ENCODE measurements at regions not wholly inside any gene's neighbourhood (a gene's known extent, or its start where the extent isn't known, plus 50 kb on each side); places are given as distances from the start of the nearest gene placed in this dataset.

GRCh38 chr5:2546938-2547337 lies 204.5 kb downstream of the IRX2 start:
- no peaks in the 10 kb centered on the region for H3K79me2 ChIP-seq (replicated peaks; ENCODE audit: insufficient read depth)
- H3K27ac ChIP-seq (ENCODE audit: low read depth): no peak overlapping the region
- H3K4me3 ChIP-seq: no peak overlapping the region
- Mint-ChIP-seq H3K27ac (no peak overlapping the region), H3K4me1 (no peaks in the 10 kb centered on the region), H3K9me3 (peaks cover 4% of the 10 kb centered on the region; the same call in 2 of the 3 replicates), H3K27me3 (ENCODE audit: insufficient read depth, low read depth, poor library complexity) (peaks cover 7% of the 10 kb centered on the region), H3K4me3 (no peak overlapping the region), H3K36me3 (ENCODE audit: low read depth) (no peaks in the 10 kb centered on the region)
- H4K20me1 ChIP-seq (replicated peaks; ENCODE audit: insufficient read depth): no peaks in the 10 kb centered on the region
- H3K36me3 ChIP-seq (ENCODE audit: insufficient read depth): no peaks in the 10 kb centered on the region
- no peaks in the 10 kb centered on the region for H3K27me3 ChIP-seq (ENCODE audit: insufficient read depth)
- ATAC-seq (no peak), DNase-seq (ENCODE audit: low spot score) (no peak)
- H3K4me2 ChIP-seq: no peak overlapping the region
- no peaks in the 10 kb centered on the region for H3K4me1 ChIP-seq (ENCODE audit: insufficient read depth)
- no peak overlapping the region for H2AFZ ChIP-seq
- TF ChIP-seq ZNF114 (CRISPR knock-in tag; IDR thresholded peaks at IDR 0.05) (no peak), JUNB (IDR thresholded peaks at IDR 0.05; ENCODE audit: unreplicated experiment) (no peak), EZH2 (IDR thresholded peaks at IDR 0.05; ENCODE audit: low read depth, unreplicated experiment) (no peak), CREB1 (CRISPR knock-in tag; IDR thresholded peaks at IDR 0.05; ENCODE audit: low read depth) (no peak), NANOG (IDR thresholded peaks at IDR 0.05; ENCODE audit: borderline replicate concordance) (no peak), ZNF331 (CRISPR knock-in tag; IDR thresholded peaks at IDR 0.05; ENCODE audit: low read depth) (no peak), POLR2AphosphoS5 (IDR thresholded peaks at IDR 0.05; ENCODE audit: low read depth) (no peak), EZH2phosphoT487 (IDR thresholded peaks at IDR 0.05; ENCODE audit: unreplicated experiment) (no peak), STAT1 (IDR thresholded peaks at IDR 0.05; ENCODE audit: unreplicated experiment) (no peak)
- TF ChIP-seq, protein P1, sequence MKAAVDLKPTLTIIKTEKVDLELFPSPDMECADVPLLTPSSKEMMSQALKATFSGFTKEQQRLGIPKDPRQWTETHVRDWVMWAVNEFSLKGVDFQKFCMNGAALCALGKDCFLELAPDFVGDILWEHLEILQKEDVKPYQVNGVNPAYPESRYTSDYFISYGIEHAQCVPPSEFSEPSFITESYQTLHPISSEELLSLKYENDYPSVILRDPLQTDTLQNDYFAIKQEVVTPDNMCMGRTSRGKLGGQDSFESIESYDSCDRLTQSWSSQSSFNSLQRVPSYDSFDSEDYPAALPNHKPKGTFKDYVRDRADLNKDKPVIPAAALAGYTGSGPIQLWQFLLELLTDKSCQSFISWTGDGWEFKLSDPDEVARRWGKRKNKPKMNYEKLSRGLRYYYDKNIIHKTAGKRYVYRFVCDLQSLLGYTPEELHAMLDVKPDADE (IDR thresholded peaks at IDR 0.05): no peak
- TF ChIP-seq, protein P2, sequence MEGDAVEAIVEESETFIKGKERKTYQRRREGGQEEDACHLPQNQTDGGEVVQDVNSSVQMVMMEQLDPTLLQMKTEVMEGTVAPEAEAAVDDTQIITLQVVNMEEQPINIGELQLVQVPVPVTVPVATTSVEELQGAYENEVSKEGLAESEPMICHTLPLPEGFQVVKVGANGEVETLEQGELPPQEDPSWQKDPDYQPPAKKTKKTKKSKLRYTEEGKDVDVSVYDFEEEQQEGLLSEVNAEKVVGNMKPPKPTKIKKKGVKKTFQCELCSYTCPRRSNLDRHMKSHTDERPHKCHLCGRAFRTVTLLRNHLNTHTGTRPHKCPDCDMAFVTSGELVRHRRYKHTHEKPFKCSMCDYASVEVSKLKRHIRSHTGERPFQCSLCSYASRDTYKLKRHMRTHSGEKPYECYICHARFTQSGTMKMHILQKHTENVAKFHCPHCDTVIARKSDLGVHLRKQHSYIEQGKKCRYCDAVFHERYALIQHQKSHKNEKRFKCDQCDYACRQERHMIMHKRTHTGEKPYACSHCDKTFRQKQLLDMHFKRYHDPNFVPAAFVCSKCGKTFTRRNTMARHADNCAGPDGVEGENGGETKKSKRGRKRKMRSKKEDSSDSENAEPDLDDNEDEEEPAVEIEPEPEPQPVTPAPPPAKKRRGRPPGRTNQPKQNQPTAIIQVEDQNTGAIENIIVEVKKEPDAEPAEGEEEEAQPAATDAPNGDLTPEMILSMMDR (conservative IDR thresholded peaks at IDR 0.05; ENCODE audit: low read depth in 2 of 2): no peak
- TF ChIP-seq, protein P3, sequence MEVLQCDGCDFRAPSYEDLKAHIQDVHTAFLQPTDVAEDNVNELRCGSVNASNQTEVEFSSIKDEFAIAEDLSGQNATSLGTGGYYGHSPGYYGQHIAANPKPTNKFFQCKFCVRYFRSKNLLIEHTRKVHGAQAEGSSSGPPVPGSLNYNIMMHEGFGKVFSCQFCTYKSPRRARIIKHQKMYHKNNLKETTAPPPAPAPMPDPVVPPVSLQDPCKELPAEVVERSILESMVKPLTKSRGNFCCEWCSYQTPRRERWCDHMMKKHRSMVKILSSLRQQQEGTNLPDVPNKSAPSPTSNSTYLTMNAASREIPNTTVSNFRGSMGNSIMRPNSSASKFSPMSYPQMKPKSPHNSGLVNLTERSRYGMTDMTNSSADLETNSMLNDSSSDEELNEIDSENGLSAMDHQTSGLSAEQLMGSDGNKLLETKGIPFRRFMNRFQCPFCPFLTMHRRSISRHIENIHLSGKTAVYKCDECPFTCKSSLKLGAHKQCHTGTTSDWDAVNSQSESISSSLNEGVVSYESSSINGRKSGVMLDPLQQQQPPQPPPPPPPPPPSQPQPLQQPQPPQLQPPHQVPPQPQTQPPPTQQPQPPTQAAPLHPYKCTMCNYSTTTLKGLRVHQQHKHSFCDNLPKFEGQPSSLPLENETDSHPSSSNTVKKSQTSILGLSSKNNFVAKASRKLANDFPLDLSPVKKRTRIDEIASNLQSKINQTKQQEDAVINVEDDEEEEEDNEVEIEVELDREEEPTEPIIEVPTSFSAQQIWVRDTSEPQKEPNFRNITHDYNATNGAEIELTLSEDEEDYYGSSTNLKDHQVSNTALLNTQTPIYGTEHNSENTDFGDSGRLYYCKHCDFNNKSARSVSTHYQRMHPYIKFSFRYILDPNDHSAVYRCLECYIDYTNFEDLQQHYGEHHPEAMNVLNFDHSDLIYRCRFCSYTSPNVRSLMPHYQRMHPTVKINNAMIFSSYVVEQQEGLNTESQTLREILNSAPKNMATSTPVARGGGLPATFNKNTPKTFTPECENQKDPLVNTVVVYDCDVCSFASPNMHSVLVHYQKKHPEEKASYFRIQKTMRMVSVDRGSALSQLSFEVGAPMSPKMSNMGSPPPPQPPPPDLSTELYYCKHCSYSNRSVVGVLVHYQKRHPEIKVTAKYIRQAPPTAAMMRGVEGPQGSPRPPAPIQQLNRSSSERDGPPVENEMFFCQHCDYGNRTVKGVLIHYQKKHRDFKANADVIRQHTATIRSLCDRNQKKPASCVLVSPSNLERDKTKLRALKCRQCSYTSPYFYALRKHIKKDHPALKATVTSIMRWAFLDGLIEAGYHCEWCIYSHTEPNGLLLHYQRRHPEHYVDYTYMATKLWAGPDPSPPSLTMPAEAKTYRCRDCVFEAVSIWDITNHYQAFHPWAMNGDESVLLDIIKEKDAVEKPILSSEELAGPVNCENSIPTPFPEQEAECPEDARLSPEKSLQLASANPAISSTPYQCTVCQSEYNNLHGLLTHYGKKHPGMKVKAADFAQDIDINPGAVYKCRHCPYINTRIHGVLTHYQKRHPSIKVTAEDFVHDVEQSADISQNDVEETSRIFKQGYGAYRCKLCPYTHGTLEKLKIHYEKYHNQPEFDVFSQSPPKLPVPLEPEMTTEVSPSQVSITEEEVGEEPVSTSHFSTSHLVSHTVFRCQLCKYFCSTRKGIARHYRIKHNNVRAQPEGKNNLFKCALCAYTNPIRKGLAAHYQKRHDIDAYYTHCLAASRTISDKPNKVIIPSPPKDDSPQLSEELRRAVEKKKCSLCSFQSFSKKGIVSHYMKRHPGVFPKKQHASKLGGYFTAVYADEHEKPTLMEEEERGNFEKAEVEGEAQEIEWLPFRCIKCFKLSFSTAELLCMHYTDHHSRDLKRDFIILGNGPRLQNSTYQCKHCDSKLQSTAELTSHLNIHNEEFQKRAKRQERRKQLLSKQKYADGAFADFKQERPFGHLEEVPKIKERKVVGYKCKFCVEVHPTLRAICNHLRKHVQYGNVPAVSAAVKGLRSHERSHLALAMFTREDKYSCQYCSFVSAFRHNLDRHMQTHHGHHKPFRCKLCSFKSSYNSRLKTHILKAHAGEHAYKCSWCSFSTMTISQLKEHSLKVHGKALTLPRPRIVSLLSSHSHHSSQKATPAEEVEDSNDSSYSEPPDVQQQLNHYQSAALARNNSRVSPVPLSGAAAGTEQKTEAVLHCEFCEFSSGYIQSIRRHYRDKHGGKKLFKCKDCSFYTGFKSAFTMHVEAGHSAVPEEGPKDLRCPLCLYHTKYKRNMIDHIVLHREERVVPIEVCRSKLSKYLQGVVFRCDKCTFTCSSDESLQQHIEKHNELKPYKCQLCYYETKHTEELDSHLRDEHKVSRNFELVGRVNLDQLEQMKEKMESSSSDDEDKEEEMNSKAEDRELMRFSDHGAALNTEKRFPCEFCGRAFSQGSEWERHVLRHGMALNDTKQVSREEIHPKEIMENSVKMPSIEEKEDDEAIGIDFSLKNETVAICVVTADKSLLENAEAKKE (CRISPR knock-in tag; IDR thresholded peaks at IDR 0.05): no peak
- H3K9me2 ChIP-seq (ENCODE audit: insufficient read depth): 0 out of 2 replicates have a peak, but pooled peaks cover 3% of the 10 kb centered on the region
- H3F3A ChIP-seq (replicated peaks; ENCODE audit: low read depth): no peaks in the 10 kb centered on the region

Data from GM23338 (cell line).